GM19455 (cell line): ENCODE measurements at regions not wholly inside any gene's neighbourhood (a gene's known extent, or its start where the extent isn't known, plus 50 kb on each side); places are given as distances from the start of the nearest gene placed in this dataset.

Experiments used
- ATAC-seq: cut with Tn5 transposase; IDR thresholded peaks from one replicate; pipeline ENCODE4 v1.9.1; 2021; ENCODE audit not compliant: unreplicated experiment

GRCh38 chr2:236963631-236964182, 122.0 kb upstream of the COPS8 start:
- ATAC-seq: no peak

DNA sequence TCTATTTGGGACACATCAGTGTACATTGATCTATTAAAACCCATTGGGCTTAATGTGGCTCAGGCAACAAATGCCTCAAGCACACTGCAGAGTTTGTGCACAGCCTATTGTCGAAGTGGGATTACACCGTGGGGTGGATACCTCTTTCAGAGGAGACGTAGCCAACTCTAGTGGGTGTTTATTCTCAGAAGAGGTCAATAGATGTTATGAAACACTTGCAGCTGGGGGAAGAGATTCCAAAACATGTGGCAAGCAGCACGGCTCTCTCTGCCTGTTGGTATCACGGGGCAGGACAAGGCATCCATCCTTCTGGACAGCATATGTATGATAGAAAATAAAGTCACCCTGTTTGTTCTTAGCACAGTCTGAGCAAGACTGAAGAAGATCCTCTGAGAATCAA, 121.4 kb upstream of the COPS8 start:
- ATAC-seq: no peak

DNA sequence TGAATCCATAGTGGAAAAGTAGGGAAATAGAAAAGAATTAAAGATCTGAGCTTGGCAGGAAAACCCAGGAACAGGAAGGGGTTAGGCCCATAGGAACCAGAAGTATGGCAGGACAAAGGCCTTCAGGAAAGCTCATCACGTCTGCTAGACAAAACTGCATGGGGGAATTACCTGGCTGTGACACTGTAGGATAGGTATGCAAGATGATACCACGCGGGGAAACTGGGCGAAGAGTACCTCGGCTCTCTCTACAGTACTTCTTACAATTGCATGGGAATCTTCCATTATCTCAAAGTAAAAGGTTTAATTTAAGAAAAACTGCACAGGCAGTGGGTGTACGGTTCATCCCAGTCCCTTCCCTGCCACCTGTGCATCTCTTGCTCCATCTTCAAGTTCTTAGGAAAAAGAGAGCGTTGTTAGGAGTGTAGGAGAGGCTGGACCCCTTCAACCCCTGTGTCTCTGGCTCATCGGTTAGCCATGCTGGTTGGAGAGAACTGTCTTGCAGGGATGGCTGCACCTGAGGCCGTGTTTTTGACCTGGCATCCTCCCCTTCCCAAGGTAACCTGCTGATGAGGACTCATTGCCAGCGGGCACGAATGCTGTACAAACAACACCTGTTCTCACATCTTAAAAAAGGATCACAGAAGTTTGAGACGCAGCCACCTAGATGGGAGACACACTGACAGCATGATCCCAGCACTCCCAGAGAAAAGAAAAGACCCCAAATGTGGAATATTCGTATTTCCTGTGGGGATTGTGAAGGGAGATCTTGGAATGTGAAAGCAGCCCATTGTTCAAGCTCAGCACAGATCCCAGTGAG, 120.5 kb upstream of the COPS8 start:
- ATAC-seq: no peak

DNA sequence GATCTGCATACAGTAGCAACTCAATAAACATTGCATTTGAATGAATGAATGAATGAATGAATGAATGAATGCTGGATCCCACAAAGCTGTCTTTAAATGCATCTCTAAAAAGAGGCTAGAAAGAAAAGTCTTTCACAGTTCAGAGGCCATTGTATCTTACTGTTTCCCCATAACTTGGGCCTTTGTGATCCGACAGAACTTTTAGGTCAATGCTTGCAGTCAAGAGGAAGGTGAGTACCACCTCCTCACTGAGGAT, 119.9 kb upstream of the COPS8 start:
- no peak for ATAC-seq

DNA sequence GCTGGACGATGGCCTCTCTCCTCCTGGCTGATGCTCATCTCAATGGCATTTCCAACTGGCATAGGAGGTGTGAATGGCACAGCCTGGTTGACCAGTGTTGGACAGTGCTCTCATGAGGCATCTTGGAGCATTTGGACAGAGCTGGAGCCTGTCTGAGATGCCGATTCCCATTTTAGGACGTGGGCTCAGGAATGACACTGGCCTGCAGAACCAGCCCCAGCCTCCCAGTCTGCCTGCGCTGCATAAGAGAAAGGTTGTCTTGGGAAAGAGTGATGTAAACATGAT, 118.2 kb upstream of the COPS8 start:
- no peak for ATAC-seq

- ATAC-seq: no peak
These were observed 117.4 kb upstream of the COPS8 start for GRCh38 chr2:236968101-236968879.

DNA sequence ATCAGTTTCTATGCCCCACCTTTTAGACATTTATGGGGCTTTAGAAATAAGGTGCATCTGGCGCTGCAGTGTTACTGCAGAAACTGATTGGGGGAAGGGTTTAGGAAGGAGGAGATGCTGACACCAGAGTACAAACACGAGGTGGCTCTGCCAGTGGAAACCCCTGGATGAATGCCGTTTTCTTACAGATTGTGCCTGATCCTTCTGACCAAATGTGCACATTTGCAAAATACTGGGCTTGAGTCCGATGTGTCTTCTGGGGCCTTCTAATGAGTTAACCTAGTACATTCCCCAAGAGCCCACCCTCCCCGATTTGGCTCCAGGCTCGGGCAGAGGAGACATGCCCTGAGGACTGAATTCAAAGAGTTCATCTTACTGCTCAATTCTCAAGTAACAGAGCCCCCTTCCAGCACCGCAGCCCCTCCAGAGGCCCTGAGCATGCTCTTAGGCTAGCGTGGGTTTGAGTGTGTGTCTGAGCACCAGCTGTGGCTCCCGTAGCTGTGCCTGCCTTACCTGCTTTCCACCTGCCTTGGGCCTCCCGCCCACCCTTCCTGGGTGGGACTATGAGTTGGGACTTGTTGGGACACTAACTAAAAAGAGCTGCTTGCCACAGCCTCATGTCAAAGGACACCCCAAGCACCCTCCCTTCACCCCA, 116.7 kb upstream of the COPS8 start:
- ATAC-seq: no peak

- ATAC-seq: no peak
These were observed 115.7 kb upstream of the COPS8 start for GRCh38 chr2:236969767-236970655.

DNA sequence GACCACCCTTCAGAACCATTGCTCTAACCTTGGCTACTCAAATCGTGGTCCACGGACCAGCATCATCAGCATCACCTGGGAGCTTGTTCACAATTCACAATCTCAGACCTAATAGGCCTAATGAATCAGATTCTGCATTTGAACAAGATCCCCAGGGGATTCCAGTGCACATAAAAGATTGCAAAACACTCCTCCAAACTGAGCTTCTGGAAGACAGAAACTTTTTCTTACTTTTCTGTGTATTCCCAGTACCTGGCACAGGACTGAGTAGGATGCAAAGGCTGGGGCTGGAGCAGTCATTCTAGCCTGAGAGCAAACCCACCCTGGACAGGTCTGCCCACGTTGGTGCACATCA, 115.1 kb upstream of the COPS8 start:
- ATAC-seq: no peak

- no peak for ATAC-seq
These were observed 114.4 kb upstream of the COPS8 start for GRCh38 chr2:236971131-236971821.

- no peak for ATAC-seq
These were observed 113.7 kb upstream of the COPS8 start for GRCh38 chr2:236971919-236972381.

GRCh38 chr2:236972491-236973342, 113.0 kb upstream of the COPS8 start:
- ATAC-seq: no peak

GRCh38 chr2:236973343-236973980, 112.2 kb upstream of the COPS8 start:
- no peak for ATAC-seq

- ATAC-seq: no peak
These were observed 111.5 kb upstream of the COPS8 start for GRCh38 chr2:236974148-236974547.

DNA sequence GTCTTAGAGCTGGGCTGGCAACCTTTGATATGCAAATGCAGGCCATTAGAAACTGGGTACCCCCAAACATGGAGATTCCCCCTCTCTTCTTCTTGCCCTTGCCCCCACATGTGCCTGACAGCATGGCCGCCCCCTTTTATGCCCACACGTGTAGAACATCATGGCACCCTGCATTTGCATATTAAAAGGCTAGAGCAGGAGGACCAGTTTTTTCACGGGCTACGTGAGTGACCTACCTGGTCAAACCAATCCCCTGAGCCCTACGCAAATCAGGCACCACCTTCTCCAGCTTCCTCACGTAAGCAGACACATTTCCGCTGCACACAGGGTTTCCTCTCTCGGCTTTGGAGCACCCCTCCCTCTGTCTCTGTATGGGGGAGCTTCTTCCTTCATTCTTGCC, 110.9 kb upstream of the COPS8 start:
- no peak for ATAC-seq

DNA sequence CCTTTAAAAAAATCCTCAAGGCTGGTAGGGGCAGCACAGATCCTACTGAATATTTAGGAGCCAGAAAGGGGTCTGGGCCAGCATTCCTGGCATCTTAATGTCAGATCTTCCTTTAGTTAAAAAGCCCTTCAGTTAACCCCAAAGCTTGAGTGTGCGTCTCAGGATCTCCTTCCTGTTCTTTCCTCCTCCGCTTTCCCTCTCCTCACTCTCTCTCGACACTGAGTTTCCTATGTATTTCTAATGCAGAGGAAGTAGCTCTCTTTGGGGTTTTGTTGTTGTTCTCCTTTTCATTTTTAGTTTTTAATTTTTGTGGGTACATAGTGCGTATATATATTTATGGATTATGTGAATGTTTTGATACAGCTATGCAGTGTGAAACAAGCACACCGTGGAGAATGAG, 109.9 kb upstream of the COPS8 start:
- no peak for ATAC-seq

GRCh38 chr2:236976266-236977062, 109.2 kb upstream of the COPS8 start:
- ATAC-seq: no peak
